ENCODE measurements at regions not wholly inside any gene's neighbourhood (a gene's known extent, or its start where the extent isn't known, plus 50 kb on each side); places are given as distances from the start of the nearest gene placed in this dataset.

DNA sequence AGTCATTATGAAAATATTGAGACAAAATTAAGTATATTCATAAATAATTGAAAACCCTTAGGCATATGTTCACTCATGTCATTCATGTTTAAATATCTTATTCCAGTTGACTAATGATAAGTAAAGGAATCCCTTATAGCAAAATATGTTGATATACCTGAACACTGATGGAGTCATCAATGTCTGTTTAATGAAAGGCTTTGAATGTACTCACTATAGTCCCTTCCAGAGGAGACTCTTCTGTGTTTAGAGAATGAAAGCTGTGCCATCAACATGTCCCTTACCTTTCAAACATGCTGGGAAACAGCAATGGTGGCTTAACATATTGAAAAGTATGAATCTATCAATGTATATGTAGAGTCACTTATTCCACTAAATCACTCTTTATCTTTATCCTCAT lies 242.9 kb downstream of the KCNJ3 start:
- Mint-ChIP-seq H3K4me1 (no peaks in the 10 kb centered on the region), H3K27me3 (no peaks in the 10 kb centered on the region), H3K27ac (no peak overlapping the region), H3K4me3 (no peak overlapping the region), H3K36me3 (ENCODE audit: low read depth) (no peaks in the 10 kb centered on the region), H3K9me3 (no peaks in the 10 kb centered on the region)
- POLR2A ChIA-PET, result no interaction called here
- CTCF ChIA-PET, result no interaction called here
- intact Hi-C loops (cut with micrococcal nuclease), result no loop called here
- ATAC-seq (ENCODE audit: low read depth) (no peak), DNase-seq (no peak)
- TF ChIP-seq, protein P1, sequence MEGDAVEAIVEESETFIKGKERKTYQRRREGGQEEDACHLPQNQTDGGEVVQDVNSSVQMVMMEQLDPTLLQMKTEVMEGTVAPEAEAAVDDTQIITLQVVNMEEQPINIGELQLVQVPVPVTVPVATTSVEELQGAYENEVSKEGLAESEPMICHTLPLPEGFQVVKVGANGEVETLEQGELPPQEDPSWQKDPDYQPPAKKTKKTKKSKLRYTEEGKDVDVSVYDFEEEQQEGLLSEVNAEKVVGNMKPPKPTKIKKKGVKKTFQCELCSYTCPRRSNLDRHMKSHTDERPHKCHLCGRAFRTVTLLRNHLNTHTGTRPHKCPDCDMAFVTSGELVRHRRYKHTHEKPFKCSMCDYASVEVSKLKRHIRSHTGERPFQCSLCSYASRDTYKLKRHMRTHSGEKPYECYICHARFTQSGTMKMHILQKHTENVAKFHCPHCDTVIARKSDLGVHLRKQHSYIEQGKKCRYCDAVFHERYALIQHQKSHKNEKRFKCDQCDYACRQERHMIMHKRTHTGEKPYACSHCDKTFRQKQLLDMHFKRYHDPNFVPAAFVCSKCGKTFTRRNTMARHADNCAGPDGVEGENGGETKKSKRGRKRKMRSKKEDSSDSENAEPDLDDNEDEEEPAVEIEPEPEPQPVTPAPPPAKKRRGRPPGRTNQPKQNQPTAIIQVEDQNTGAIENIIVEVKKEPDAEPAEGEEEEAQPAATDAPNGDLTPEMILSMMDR (IDR thresholded peaks at IDR 0.05), result no peak

DNA sequence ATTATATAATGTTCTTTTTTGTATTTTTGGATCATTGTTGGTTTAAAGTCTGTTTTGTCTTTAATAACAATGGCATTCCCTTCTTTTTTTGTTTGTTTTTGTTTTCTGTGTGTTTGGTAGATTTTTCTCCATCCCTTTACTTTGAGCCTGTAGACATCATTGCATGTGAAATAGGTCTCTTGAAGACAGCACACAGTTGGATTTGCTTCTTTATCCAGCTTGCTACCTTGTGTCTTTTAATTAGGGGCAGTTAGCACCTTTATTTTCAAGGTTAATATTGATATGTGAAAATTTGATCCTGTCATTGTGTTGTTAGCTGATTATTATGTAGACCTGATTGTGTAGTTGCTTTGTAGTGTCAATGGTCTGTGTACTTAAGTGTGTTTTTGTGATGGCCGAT lies 235.7 kb downstream of the KCNJ3 start:
- intact Hi-C loops (cut with micrococcal nuclease), result no loop called here
- Mint-ChIP-seq H3K27ac (no peak overlapping the region), H3K9me3 (no peaks in the 10 kb centered on the region), H3K4me1 (no peaks in the 10 kb centered on the region), H3K36me3 (ENCODE audit: low read depth) (no peaks in the 10 kb centered on the region), H3K4me3 (no peak overlapping the region), H3K27me3 (no peaks in the 10 kb centered on the region)
- CTCF ChIA-PET, result no interaction called here
- POLR2A ChIA-PET, result no interaction called here
- ATAC-seq (ENCODE audit: low read depth) (no peak), DNase-seq (no peak)
- TF ChIP-seq, protein P1 (IDR thresholded peaks at IDR 0.05), result no peak

DNA sequence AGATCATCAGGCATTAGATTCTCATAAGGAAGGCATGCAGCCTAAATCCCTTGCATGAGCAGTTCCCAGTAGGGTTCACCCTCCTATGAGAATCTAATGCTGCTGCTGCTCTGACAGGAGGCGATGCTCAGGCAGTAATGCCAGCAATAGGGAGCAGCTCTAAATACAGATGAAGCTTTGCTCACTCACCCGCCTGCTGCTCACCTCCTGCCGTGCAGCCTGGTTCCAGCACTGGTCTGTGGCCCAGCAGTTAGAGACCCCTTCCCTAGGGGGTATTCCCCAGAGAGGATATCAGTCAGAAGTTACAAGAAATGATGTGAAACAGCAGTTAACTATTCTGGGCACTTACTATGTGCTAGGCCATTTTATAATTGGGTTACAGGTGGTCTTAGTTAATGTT lies 226.0 kb downstream of the KCNJ3 start:
- ChIA-PET CTCF (no interaction called here), POLR2A (no interaction called here)
- intact Hi-C loops (cut with micrococcal nuclease), result no loop called here
- TF ChIP-seq, protein P1 (IDR thresholded peaks at IDR 0.05), result no peak
- H3K4me1 Mint-ChIP-seq, result no peaks in the 10 kb centered on the region
- ATAC-seq (ENCODE audit: low read depth) (no peak), DNase-seq (no peak)
- H3K27me3 Mint-ChIP-seq, result no peaks in the 10 kb centered on the region
- H3K9me3 Mint-ChIP-seq, result no peaks in the 10 kb centered on the region
- H3K27ac Mint-ChIP-seq, result no peak overlapping the region
- no peak overlapping the region for H3K4me3 Mint-ChIP-seq
- H3K36me3 Mint-ChIP-seq (ENCODE audit: low read depth), result no peaks in the 10 kb centered on the region

DNA sequence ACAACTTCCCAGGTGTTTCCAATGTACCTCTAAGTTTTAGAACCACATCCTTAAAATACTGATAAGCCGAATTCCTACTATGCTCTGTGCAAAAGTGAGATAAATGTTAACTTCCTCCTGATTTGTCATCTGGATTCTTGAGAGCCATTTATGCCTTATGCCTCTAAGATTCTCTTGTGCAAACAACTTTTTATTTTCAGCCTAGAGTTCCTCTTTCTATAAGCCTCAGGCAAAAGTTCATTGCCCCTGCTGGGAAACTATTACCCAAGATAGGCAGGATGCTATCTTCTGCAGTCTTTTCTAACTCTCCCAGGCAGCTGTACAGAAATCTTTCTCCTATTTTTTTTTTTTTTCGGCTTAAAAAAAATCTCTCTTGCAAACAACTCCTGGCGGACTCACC lies 216.1 kb downstream of the KCNJ3 start:
- no peak overlapping the region for H3K4me3 Mint-ChIP-seq
- no peaks in the 10 kb centered on the region for H3K36me3 Mint-ChIP-seq (ENCODE audit: low read depth)
- no peak for ATAC-seq (ENCODE audit: low read depth)

DNA sequence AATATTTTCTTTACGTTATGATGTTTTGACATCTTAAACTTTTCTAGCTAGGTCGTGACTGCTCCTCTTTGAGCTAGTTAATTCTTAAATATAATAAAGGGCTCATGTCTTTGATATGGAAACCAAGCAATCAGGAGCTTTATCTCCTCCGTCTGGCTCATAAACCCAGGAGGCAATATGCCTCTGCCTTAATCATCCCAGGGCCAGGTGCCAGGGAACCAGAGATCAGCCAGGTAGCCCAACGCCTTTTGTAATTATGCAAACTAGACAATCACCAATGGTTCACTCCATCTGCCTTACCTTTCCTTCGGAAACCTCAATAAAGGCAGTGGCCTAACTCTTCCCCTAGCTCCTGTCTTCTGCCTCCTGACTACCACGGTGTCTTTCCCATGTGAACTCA lies 213.7 kb downstream of the KCNJ3 start:
- intact Hi-C loops (cut with micrococcal nuclease), result no loop called here
- ChIA-PET POLR2A (no interaction called here), CTCF (no interaction called here)
- no peaks in the 10 kb centered on the region for H3K27me3 Mint-ChIP-seq
- no peaks in the 10 kb centered on the region for H3K4me1 Mint-ChIP-seq
- H3K27ac Mint-ChIP-seq, result no peak overlapping the region
- H3K4me3 Mint-ChIP-seq, result no peak overlapping the region
- DNase-seq, result no peak
- H3K36me3 Mint-ChIP-seq (ENCODE audit: low read depth), result no peaks in the 10 kb centered on the region
- ATAC-seq (ENCODE audit: low read depth), result no peak
- TF ChIP-seq, protein P1 (IDR thresholded peaks at IDR 0.05), result no peak
- peaks cover 4% of the 10 kb centered on the region for H3K9me3 Mint-ChIP-seq

More for the DNA sequence above, 216.1 kb downstream of the KCNJ3 start:
- Mint-ChIP-seq H3K9me3 (no peaks in the 10 kb centered on the region), H3K4me1 (no peaks in the 10 kb centered on the region), H3K27me3 (no peaks in the 10 kb centered on the region), H3K27ac (no peak overlapping the region)
- intact Hi-C loops (cut with micrococcal nuclease), result no loop called here
- ChIA-PET CTCF (no interaction called here), POLR2A (no interaction called here)
- TF ChIP-seq, protein P1 (IDR thresholded peaks at IDR 0.05), result no peak
- no peak for DNase-seq

All from activated B cell treated with CpG ODN at 0.5 μM for 24 hours (primary cell).